NCI-H526 treated with DMSO at 0.1 percent for 48 hours (cell line): ENCODE measurements at regions not wholly inside any gene's neighbourhood (a gene's known extent, or its start where the extent isn't known, plus 50 kb on each side); places are given as distances from the start of the nearest gene placed in this dataset.

Experiments
- DNase-seq: peaks from one replicate; lab custom pipeline; 2025; lab: John Stamatoyannopoulos, UW

DNA sequence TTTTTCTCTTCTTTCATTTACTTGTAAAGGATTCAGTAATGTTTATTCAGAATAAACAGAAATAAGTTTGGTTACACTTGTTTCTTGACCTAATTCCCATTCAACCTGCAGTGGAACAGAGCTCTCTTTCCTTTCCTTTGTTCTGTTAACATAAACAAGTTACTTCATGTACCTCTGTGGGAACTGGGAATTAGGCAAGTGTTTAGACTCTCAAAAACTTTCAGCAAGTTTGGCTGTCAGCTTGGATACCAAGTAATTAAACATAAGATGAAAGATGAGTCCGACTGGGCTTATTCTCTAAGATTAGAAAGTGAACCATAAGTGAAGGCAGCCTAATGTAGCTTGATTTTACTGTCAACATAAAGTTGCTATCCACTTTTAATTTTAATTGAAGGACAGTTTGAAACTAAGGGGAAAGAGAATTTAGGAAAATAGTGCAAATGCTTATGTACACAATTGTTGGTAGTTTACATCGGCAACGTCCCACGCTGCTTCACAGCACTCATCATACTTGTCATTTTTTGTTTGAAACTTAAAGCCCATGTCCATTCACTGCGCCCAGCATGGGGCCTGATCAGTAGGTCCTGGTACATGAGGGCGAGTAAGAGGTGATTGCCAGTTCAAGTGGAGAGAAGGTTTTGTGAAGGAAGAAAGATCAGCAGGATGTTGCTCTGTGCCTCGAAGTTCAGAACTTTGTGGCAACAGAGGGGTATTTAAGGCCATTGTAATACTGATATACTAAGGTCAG lies 113.0 kb downstream of the PLEKHG1 start:
- no peak for DNase-seq

DNA sequence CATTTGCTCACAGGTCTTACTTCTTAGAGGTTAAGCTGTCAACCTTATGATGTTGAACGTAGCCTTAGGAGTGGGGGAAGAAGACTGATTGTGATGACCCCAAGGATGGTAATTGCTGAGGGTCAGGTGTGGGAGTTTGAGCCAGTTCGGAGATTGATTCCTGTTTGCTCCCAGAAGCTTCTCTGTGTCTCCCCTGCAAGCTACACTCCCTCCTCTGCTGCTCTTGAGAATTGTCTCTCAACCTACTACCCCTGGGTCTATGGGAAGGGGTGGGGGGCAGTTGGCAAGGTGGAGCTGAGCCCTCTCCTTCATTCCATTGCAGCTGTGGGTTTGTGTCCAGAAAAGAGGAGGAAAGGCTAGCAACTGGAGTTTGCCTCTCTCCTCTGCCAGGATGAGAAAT lies 113.8 kb downstream of the PLEKHG1 start:
- DNase-seq = no peak

DNA sequence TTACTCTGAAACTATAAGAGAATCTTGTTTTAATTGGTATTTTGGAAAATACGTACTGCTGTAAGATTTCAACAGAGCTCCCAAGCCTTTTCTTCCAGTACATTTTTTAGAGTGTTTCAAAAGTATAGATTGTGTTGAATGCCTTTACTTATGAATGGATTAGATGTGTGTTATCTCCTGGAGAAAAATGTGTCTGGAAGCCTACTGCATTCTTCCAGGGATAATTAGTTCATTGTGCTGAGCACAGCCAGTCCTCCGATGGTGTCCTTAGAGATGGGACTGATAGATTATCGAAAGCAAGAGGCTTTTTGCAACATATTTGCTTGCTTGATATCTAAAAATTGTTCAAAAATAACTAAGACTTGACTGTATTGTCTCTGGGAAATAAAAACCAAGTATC lies 114.2 kb downstream of the PLEKHG1 start:
- no peak for DNase-seq

DNA sequence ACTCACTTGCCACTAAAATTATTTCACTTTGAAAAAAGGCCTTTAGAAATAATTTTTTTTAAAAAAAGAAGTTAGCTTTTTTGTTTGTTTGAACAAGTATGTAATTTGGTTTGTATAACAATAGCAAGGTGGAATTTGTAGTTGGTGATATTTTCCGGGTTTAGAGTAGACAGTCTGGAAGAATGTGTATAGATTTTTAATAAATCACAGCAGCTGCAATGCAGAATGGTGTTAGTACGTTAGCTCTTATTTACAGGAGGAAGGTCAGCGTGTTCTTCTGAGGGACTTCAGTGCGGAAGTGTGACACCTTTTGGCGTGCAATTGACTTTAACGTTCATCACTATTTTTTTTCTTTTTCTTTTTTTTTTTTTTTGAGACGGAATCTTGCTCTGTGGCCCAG lies 115.4 kb downstream of the PLEKHG1 start:
- DNase-seq = no peak

DNA sequence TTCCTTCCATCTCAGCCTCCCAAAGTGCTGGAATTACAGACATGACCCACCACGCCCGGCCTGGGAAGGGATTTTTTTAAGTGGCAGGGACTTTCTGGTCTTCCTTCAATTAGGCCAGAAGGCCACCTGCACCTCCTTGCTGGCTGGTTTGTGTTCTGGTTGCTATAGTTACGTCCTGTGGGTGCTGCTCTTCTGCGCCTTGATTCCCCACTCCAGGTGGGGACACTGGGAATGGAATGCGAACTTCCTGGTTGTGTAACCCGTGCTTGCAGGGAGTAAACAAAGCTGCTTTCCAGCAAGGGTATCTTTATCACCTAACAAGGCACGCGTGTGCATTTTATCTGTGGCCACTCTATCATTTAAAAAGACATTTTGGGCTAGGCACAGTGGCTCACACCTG lies 117.7 kb downstream of the PLEKHG1 start:
- DNase-seq = no peak

DNA sequence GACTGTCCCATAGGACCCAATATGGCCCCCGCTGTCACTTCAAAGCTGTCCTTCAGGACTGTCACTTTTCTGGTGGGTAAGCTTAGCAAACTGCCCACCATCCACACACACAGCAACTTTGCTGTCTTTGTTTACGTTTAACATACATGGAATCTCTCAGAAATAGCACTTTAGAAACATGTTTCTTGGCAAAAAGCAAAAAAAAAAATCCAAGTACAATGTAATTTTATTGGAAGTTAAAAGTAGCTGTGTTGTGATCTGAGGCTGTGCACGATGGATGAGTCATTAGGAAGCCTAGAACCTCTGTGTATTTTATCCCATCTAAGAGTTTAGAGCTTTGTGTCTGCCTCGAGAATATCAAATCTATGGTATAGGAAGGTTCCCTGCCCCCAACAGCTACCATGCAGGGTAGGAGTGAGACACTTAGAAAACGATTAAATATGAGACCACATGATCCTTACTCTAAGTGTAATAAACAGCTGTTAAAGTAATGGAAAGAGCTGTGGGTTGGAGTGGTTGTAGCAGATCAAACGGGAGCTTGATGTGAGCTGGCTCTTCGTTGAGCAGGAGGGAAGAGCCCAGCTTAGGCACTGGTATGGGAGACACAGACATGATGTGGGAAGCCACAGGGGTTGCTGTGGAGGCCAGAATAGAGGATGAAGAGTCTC lies 119.5 kb downstream of the PLEKHG1 start:
- no peak for DNase-seq

DNA sequence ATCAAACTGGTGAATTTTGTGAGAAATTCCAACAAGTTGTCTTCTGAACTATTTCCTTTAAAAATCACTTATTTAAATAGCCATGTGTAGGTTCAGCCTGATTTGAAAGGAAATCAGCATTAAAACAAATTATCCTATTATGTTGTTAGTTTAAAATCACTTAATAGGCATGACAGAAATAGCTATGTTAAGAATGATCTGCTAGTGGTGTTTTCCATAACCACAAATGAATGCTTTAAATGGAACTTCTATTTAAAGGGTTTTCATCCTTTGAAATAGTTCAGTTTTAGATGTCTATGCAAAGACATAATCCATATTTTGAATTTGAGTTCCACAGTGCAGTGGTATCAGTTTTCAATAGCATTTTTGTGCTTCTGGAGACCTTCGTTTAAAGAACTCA lies 120.1 kb downstream of the PLEKHG1 start:
- DNase-seq = no peak

DNA sequence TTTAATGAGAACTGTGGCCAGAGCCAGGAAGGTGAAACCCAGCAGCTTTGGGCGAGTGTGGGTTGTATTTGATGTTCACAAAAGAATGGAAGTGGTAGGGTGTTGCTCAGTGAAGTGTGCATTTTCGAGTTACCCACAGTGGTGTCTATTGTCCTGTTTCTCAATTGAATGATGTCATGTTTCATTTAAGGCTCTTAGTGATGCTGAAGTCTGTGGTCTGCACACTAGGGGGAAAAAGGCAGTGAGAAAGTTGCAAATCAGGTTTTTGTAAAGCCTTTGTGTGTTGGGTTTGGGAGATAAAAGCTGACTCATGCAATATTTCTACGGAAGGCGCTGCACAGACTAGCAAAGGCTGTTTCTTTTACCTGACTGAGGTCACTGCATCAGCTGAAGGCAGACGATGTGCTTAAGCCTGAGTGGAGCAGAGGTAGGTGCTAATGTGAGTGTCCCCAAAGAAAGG lies 121.1 kb downstream of the PLEKHG1 start:
- DNase-seq = no peak

DNA sequence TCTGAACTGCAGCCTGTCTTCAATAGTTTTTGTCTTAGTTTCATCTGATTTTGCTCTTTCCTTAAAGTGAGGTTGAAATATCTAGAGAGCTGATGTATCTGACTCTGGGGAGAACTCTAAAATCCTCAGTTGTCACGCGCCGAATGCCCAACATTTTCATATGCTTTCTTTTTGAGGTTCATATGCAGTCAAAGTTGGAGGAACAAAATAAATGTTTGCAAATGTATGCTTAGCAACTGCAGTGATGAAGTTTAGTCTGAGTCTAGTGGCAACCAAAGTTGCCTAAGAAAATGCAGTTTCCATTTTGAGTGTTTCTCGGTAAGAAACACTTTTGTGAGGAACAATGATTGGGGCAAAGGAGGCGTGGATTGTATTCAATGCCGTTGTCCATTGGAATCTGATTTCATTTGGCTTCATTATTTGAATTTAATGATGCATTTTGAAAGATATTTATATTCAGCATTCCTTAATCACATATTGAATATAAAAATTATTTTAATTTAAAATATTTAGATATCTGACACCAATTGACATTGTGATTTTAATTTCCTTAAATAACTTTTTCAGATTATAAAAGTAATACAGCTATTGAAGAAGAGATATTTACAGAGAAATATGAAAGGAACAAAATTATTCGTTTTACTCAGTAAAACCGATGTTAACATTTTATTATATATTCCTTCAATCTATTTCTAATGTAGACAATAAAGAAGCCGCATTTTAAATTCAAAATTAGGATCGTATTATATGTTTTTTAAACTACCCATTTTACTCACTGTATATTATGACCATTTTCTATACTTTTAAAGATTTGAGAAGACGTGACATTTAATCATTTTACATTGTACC lies 122.0 kb downstream of the PLEKHG1 start:
- DNase-seq = no peak

DNA sequence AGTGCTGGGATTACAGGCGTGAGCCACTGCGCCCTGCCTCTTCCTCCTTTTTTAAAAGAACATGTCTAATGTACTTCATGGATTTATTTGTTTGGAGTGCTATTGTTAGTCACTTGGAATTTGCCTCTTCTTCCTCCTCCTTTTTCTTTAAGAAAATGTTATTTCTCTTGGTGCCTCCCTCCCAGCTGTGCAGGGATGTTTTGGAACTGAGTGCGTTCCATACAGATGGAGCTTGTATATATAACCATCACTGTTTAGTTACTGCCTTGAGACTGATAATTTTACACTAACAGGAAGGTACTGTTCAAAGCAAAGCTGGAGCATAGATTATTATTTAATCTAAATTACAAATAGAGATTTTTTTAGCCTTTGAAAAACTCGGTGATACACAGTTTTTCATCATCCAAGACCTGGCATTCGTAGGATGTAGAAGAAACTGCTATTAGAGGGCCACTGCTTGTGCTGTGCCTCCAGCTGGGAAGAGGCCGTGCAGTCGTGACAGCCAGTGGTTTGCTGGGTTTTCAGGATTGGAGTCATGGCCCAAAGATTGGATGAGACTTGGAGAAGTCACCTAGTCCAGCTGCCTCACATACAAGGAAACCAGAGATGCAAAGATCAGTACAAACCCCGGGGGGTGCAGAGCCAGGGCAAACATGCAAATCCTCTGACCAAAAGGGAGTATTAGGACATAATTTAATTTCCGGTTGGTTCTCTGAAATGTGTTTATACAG lies 123.1 kb downstream of the PLEKHG1 start:
- DNase-seq = no peak

DNA sequence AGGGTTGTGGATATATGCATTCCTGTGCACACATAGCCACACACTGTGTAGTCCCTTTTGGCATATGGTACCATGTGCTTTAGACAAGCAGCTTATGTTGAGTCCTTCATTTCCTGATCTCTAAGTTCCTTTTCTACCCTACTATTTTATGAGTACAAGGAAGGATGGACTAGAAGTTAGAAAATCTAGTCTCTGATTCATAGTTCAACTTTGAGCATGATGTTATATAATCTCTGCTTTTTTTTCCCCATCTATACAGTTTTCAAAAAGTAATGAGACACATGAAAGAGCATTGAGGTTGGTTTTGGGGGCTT lies 123.6 kb downstream of the PLEKHG1 start:
- DNase-seq = no peak

DNA sequence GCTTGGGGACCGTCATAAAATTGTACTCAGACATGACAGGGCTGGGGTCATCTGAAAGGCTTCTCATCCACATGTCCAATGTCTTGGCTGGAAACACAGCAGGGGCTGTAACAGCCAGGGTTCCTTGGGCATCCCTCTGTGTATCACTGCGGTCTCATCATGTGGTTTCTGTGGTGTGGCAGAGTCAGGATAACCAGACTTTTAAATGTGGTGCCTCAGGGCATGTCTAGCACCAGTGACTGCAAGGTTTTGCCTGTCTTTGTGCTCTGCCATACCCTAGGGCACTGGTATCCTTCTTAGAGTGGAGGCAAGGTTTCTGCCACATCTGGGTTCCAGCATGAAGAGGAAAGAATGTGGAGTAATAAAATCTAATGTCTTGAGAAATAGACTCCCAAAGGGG lies 124.2 kb downstream of the PLEKHG1 start:
- DNase-seq = no peak

DNA sequence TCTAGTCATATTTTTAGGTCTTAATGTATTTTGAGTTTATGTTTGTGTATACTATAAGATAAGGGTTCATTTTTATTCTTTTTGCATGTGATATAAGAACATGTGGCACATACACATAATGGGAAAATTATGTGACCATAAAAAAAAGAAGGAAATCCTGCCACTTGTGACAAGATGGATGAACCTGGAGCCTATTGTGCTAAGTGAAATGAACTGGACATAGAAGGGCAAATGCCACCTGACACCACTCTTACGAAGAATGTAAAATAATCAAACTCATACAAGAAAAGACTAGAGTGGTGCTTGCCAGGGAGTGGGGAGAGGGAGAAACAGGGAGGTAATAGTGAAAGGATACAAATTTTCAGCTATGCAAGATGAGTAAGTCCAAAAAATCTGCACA lies 126.1 kb downstream of the PLEKHG1 start:
- no peak for DNase-seq

DNA sequence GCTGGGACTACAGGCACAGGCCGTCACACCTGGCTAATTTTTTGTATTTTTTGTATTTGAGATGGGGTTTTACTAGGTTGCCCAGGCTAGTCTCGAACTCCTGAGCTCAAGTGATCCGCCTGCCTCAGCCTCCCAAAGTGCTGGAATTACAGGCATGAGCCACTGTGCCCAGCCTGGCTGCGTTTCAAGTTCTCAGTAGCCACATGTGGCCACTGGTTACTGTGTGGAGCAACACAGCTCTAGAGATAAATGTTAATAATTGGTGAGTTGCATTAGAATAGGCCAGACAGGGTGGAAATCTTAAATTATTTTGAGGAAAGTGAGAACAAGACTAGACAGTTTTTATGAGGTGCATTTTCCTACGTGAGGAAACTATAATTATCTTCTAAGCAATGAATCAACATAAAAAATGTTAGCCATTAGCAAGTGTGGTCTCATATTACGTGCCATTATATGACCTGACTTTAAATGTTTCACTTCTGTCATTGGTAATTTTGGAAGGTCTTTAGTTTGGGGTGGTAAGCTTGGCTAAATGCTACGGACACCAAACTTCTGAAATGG lies 129.6 kb downstream of the PLEKHG1 start:
- DNase-seq = no peak

DNA sequence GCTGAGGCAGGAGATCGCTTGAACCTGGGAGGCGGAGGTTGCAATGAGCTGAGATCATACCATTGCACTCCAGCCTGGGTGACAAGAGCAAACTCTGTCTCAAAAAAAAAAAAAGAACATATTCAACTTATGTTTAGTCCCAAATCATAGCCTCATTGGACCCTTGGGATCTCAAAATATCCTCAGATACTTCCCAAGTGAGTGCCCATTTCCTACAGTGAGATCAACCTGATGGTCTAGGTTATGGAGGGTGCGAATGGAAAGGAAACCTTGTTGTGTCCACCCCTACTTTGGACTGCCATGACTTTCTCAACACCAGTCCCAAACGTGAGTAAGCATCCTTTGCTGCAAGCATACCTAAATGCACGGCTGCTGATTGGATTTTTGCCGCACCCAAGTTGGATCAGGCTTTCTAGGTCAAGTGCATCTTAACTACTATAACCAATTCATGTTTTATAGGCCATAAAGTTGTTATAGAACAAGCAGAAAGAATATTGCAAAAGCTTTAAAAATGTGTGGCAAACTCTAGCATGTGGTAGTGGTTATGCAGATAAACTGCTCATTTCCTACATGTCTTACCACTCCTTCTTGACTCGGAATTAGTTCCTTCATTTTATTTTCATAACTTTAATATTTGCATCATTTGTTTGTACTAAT lies 131.2 kb downstream of the PLEKHG1 start:
- DNase-seq = no peak

DNA sequence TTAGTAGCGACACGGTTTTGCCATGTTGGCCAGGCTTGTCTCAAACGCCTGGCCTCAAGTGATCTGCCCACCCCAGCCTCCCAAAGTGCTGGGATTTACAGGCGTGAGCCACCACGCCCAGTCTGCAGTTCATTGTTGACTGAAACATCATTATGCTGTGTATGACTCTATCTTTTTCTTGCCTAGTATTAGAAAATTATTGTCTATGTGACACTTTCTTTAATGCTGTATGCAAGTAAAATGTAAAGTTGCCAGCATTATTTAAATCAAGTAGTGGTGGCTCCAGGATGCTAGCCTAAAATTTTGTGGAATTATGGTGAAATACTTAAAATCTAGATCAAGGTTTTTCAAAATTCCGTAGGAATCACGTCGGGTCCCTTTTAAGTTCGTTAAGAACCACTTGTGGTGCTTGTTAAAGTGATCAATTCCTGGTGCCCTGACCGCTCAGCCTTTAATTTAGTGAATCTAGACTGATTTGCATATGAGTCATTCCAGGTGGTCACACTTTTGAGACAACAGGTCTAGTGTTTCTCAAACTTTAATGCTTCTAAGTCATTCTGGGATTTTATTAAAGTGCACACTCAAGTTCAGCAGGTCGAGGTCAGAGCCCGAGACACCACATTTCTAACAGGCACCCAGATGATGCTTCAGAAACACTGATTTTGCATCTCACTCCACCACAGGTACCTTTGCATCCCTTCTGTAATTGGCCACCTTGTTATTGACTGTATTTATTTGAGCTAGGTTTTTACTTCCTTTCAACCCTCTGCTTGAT lies 132.6 kb upstream of the MTHFD1L start:
- no peak for DNase-seq

DNA sequence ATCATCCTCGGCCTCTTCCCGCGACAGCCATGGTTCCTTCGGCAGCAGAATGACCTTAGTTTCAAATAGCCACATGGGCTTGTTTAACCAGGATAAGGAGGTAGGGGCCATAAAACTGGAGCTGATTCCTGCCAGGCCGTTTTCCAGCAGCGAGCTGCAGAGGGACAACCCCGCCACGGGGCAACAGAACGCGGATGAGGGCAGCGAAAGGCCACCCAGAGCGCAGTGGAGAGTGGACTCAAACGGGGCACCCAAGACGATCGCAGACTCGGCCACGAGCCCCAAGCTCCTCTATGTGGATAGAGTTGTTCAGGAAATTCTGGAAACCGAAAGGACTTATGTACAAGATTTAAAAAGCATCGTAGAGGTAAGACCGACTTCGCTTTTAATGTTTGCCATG lies 131.8 kb upstream of the MTHFD1L start:
- no peak for DNase-seq

DNA sequence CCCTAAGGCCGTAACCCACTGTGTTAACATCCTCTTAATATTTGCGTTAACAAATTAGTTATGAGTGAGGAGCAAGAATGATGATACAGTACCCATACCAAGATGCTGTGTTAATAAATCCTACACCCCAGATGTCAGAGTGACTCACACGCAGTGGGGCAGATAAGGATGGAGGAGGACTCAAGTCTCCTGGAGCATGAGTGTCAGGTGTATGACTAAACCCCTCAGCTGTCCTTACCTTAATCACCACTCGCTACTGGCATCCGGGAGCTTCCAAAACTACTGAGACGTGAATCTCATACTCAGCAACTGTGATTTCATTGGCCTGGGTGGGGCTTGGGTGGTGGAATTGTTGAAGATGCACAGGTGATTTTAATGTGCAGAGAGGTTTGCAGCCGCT lies 131.3 kb upstream of the MTHFD1L start:
- DNase-seq = no peak

DNA sequence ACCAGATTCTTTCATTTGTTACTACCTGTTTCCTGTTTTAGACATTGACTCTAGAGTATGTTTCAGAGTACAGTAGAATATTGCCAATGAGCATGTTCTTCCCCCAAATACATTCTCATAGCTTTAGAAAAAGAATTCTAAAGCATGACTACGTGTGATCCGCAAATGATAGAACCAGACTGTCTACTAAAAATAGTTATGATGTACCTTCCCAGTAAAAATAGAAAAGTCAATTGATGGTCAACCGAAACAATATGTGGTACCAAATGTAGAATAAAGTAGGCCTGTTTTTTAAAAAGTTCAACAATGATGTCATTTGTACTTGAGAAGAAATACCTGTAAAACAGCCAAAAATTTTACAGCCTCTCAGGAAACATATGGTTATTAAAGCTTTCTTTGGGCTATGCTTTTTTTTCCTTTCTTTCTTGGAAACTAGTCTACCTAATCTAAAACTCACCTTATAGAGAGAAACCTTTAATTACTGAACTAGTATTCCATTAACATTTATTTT lies 130.1 kb upstream of the MTHFD1L start:
- DNase-seq = no peak

DNA sequence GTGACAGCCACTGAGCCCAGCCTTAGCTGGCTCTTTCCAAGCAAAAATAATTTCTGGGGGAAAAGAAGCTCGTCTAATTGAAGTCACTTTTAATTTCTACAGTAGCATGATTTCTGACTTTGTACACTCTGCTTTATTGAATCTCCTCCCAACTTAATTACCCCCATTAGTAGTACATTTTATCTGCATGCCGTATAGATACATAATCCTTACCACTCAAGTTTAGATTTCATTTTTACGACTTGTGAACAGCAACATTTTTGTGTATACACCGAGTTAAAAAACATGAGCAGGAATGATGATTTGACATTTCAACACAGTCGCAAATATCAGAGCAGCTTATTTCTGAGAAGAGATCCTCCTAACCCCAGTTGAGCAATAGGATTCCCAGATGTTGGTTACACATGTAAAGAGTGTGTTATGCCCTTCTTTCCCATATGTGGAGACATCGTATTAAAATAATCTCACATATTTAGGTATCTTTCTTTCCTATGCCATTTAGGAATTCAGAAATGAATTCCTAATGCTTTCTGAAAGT lies 127.3 kb upstream of the MTHFD1L start:
- no peak for DNase-seq
